Esophagus (tissue), 2 donors: ENCODE measurements at regions not wholly inside any gene's neighbourhood (a gene's known extent, or its start where the extent isn't known, plus 50 kb on each side); places are given as distances from the start of the nearest gene placed in this dataset.
"Not testable (repeated sequence)": the region's sequence is repeated elsewhere in the genome, so short reads cannot be mapped to it uniquely, and the experiment has no call there.

ENCODE experiments used
- H3K27ac ChIP-seq, 2 donors: one replicate each; pipeline ENCODE4 v1.5.1; 2013; ENCODE audit warnings: low read depth in 2 of 2, mild to moderate bottlenecking in 2 of 2, inconsistent platforms in 1 of 2, low read length in 1 of 2, moderate library complexity in 1 of 2
- H3K27me3 ChIP-seq, 2 donors: one replicate each; pipeline ENCODE4 v1.6.1; 2013; ENCODE audit warnings: low read length in 2 of 2, control low read depth in 1 of 2, mild to moderate bottlenecking in 1 of 2; ENCODE audit not compliant: insufficient read depth in 2 of 2, control insufficient read depth in 1 of 2
- H3K36me3 ChIP-seq, 2 donors: one replicate each; pipeline ENCODE4 v1.6.1; 2013; ENCODE audit warnings: low read length in 1 of 2; ENCODE audit not compliant: control insufficient read depth in 2 of 2, insufficient read depth in 2 of 2
- H3K4me1 ChIP-seq, 2 donors: one replicate each; pipeline ENCODE4 v1.6.1; 2013; ENCODE audit warnings: low read length in 1 of 2; ENCODE audit not compliant: control insufficient read depth in 2 of 2, insufficient read depth in 2 of 2
- H3K4me3 ChIP-seq, 2 donors: one replicate each; pipeline ENCODE4 v1.5.1; 2013; ENCODE audit warnings: low read length in 2 of 2, mild to moderate bottlenecking in 2 of 2, low read depth in 1 of 2, moderate library complexity in 1 of 2
- H3K9me3 ChIP-seq, 2 donors: one replicate each; pipeline ENCODE4 v1.6.1; 2013; ENCODE audit warnings: mild to moderate bottlenecking in 2 of 2, low read depth in 1 of 2, low read length in 1 of 2, moderate library complexity in 1 of 2; ENCODE audit not compliant: control insufficient read depth in 2 of 2, insufficient read depth in 1 of 2
- WGBS, 2 donors: extraction: QIAGEN DNeasy Blood & Tissue Kit; methylation state at CpG; one replicate each; pipeline ENCODE4 v1.1.7; 2013; 5-methylcytosine and 5-hydroxymethylcytosine counted together
- donor health status: healthy with polysubstance abuse.
- donor health status: Bipolar disorder and iron deficiency.

DNA sequence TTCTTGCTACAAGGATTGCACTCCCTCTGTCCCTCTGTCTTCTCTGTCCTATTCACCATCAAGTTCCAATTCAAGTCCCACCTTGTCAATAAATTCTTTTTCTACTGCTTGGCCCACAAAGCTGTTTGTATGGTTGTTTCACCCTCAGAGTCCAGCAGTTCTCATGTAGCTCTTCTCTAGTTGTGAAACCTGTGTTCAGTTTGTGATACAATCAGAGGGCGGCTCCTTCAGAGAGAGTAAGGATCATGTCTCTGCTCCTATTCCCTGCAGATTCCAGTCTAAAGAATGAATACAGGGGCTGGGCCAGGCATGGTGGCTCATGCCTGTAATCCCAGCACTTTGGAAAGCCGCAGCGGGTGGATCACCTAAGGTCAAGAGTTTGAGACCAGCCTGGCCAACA lies 126.6 kb upstream of the BET1 start:
- Histone ChIP-seq H3K4me1 (no peaks in the 10 kb centered on the region), H3K36me3 (no peaks in the 10 kb centered on the region), H3K27me3 (no peaks in the 10 kb centered on the region), H3K27ac (no peak overlapping the region), H3K4me3 (no peak overlapping the region), H3K9me3 (no peaks in the 10 kb centered on the region)
- 96 to 98% methylated on average over 3 of the region's 3 CpGs for WGBS, 2 donors

DNA sequence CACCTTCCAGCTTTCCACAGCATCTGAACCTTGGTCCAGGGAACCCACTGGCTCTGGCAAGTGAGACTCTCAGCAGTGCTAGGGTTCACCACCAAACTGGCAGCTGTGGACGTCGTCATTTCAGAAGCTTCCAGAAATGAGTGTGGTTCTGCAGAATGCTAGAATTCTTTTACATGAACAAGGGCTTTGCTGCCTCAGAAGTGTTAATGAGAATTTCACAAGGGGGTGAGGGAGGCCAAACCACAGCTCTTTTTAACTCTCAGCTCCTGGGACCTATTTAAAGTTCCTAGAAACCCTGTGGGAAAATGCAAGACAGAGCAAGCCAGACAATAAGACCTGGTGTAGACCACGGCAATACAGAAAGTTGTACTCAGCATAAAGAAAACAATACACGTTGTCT lies 129.3 kb upstream of the BET1 start:
- H3K36me3 ChIP-seq: no peaks in the 10 kb centered on the region
- 35 to 45% methylated on average over 4 of the region's 4 CpGs for WGBS, 2 donors
- no peaks in the 10 kb centered on the region for H3K4me1 ChIP-seq
- no peaks in the 10 kb centered on the region for H3K27me3 ChIP-seq
- H3K4me3 ChIP-seq: no peak overlapping the region
- no peak overlapping the region for H3K27ac ChIP-seq
- no peaks in the 10 kb centered on the region for H3K9me3 ChIP-seq

- Histone ChIP-seq H3K36me3 (no peaks in the 10 kb centered on the region), H3K4me3 (no peak overlapping the region)
- WGBS, 2 donors: 51 to 65% methylated on average over 1 of the region's 1 CpG
Observed at GRCh38 chr7:94135180-94135579, 131.0 kb upstream of the BET1 start.

GRCh38 chr7:94142281-94142680 lies 138.1 kb upstream of the BET1 start:
- Histone ChIP-seq H3K9me3 (no peaks in the 10 kb centered on the region), H3K27me3 (no peaks in the 10 kb centered on the region), H3K36me3 (no peaks in the 10 kb centered on the region), H3K4me3 (no peak overlapping the region), H3K4me1 (no peaks in the 10 kb centered on the region), H3K27ac (no peak overlapping the region)
- WGBS, 2 donors: 65 to 68% methylated on average over 2 of the region's 2 CpGs

More at GRCh38 chr7:94135180-94135579, 131.0 kb upstream of the BET1 start:
- H3K27ac ChIP-seq: no peak overlapping the region
- H3K4me1 ChIP-seq: no peaks in the 10 kb centered on the region
- no peaks in the 10 kb centered on the region for H3K9me3 ChIP-seq
- no peaks in the 10 kb centered on the region for H3K27me3 ChIP-seq

- WGBS, 2 donors: 36 to 52% methylated on average over 2 of the region's 2 CpGs
- H3K27ac ChIP-seq: no peak overlapping the region
- H3K9me3 ChIP-seq: no peaks in the 10 kb centered on the region
Observed at GRCh38 chr7:94145602-94146001, 141.4 kb upstream of the BET1 start.

DNA sequence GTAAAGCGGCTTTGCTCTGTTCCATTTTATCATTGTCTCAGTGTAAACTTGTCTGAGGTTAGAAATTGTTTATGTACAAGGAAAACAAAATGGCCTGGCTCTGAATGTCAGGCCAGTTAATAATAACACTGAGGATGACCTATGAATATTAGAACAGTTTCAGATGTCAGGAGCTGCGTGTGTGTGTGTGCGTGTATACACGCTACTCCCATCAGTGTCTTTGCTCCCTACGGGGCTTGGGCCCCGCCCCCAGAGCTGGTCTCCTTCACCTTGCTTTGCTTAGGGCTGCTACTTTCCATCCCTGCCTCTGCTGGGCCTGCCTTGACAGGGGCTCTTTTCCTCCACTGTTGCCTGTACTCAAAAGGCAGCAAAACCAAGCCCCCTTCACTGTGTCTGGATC lies 142.3 kb upstream of the BET1 start:
- no peaks in the 10 kb centered on the region for H3K36me3 ChIP-seq
- H3K4me1 ChIP-seq: no peaks in the 10 kb centered on the region
- H3K27me3 ChIP-seq: no peaks in the 10 kb centered on the region
- no peak overlapping the region for H3K4me3 ChIP-seq
- 57 to 59% methylated on average over 6 of the region's 6 CpGs for WGBS, 2 donors
- H3K27ac ChIP-seq: peak overlapping the region in 1 of 2 donors; percentile 1
- no peaks in the 10 kb centered on the region for H3K9me3 ChIP-seq

More at GRCh38 chr7:94145602-94146001, 141.4 kb upstream of the BET1 start:
- Histone ChIP-seq H3K36me3 (no peaks in the 10 kb centered on the region), H3K4me3 (no peak overlapping the region), H3K27me3 (no peaks in the 10 kb centered on the region), H3K4me1 (no peaks in the 10 kb centered on the region)

- no peaks in the 10 kb centered on the region for H3K4me1 ChIP-seq
- WGBS, 2 donors: 76 to 79% methylated on average over 5 of the region's 5 CpGs
- no peak overlapping the region for H3K27ac ChIP-seq
- no peaks in the 10 kb centered on the region for H3K36me3 ChIP-seq
- H3K9me3 ChIP-seq: no peaks in the 10 kb centered on the region
- no peaks in the 10 kb centered on the region for H3K27me3 ChIP-seq
- H3K4me3 ChIP-seq: no peak overlapping the region
Observed at GRCh38 chr7:94149789-94150545, 145.8 kb upstream of the BET1 start.

GRCh38 chr7:94154182-94154581 lies 150.0 kb upstream of the BET1 start:
- Histone ChIP-seq H3K9me3 (no peaks in the 10 kb centered on the region), H3K27ac (no peak overlapping the region), H3K27me3 (no peaks in the 10 kb centered on the region), H3K36me3 (no peaks in the 10 kb centered on the region), H3K4me1 (no peaks in the 10 kb centered on the region), H3K4me3 (no peak overlapping the region)

DNA sequence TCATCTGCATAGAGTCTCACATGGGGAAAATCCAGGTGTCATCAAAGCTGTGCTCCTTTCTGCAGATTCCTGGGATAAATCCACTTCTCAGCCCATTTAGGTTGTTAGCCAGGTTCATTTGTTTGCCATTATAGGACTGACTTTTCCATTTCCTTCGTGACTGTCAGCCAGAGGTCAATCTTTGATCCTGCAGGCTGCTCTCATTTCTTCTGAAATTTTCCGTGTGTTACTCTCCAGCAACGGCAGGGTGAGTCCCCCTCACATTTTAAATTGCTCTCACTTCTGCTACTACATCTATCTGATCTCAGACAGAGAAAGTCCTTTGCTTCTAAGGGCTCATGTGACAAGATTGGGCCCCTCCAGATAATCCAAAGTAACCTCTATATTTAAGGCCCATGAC lies 150.7 kb upstream of the BET1 start:
- no peaks in the 10 kb centered on the region for H3K4me1 ChIP-seq
- no peak overlapping the region for H3K4me3 ChIP-seq
- H3K27ac ChIP-seq: no peak overlapping the region
- H3K36me3 ChIP-seq: no peaks in the 10 kb centered on the region
- H3K9me3 ChIP-seq: no peaks in the 10 kb centered on the region
- no peaks in the 10 kb centered on the region for H3K27me3 ChIP-seq
- WGBS, 2 donors: 30 to 38% methylated on average over 3 of the region's 3 CpGs

GRCh38 chr7:94157659-94158306 lies 153.6 kb upstream of the BET1 start:
- 75 to 81% methylated on average over 5 of the region's 5 CpGs for WGBS, 2 donors

More at GRCh38 chr7:94157659-94158306, 153.6 kb upstream of the BET1 start:
- not testable (repeated sequence) for H3K9me3 ChIP-seq, H3K27ac ChIP-seq, H3K27me3 ChIP-seq, H3K36me3 ChIP-seq, H3K4me3 ChIP-seq, H3K4me1 ChIP-seq
